GM18868 (cell line): ENCODE measurements at regions not wholly inside any gene's neighbourhood (a gene's known extent, or its start where the extent isn't known, plus 50 kb on each side); places are given as distances from the start of the nearest gene placed in this dataset.
"Not testable (repeated sequence)": the region's sequence is repeated elsewhere in the genome, so short reads cannot be mapped to it uniquely, and the experiment has no call there.

ENCODE experiments used
- ATAC-seq: cut with Tn5 transposase; IDR thresholded peaks from one replicate; pipeline ENCODE4 v1.9.1; 2021; ENCODE audit warnings: mild to moderate bottlenecking, moderate library complexity; ENCODE audit not compliant: unreplicated experiment

DNA sequence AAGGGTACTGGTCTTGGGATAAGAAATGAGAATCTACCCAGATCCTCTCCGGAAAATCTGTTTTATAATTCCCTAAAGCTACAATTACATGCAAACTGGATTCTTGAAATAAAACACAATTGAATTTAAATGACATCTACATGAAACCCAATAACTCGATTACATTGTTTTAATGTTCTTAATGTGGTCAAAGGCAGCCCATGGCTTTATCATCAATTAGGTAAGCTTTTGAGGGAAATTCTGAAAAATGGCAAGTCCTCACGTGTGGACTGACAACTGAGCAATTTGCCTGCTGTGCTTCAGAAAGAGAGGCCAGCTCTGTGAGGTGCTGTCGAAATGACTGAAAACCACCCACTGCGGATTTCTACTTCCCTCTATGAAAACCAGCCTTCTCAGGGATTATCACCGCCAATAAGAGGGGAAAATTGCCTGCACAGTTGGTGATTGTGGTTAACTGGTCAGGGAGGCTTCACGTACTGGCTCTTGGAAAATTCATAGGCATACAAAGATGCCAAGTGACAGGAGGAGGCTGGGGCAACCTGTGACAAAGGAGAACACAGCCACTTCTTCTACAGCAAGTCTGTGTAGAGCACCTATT, 200.8 kb upstream of the SLCO3A1 start:
- no peak for ATAC-seq

- not testable (repeated sequence) for ATAC-seq
Measured at GRCh38 chr15:91655563-91656290, 197.8 kb upstream of the SLCO3A1 start.

DNA sequence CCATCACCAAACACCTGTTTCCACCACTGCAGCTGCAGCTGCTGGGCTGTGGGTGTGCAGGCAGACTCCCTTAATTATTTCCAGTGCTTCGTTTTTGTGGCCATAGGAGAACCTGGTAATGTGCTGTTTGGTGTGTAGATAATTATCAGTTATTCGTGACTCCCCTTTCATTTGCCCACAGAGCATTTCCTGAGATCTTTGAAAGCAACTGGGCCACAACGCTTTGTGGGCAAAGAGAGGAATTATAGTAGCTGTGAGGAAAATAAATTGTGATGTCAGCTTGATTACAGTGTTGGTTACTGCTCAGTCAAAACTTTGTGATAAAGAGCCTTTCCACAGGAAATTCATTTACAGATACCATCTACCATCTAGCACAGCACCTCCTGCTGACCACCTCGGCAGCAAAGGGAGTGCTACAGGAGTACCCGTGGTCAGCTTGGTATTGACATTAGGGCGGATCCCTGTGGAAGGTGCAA, 193.3 kb upstream of the SLCO3A1 start:
- no peak for ATAC-seq

GRCh38 chr15:91664224-91664836, 189.2 kb upstream of the SLCO3A1 start:
- no peak for ATAC-seq

DNA sequence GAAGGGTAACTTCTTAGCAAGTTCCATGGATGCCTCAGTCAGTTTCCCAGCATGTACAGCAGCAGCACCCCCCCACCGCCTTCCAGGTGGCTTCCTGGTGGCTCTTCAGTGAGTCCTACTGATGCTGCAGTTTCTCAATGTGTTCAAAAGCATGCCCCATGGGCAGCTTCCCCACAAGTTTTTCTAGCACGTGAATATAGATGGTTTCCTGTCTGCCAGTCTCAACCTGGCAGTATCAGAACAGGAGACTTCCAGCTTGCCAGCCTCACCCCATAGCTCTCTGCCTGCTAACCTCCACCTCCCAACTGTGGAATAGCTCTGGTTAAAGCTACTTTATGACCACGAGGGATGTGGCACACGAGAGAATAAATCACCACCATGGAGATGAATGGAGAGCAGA, 188.3 kb upstream of the SLCO3A1 start:
- no peak for ATAC-seq

DNA sequence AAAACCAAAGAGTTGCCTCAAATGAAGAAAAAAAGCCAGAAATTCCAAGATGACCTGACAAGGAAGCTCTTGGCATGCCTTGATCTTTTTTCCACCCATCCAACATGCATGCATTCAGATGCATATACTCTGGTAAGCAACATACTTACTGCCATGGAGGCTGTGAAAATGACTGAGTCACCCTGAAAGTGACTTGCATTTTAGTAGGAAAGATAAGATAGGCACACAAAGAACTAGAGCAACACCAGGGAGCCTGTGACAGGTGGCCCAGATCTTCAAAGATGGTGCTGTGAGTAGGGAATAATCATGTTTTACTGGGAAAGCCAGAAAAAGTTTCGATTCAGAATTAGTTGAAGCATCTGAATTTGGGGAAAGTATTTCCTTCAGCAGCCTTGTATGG, 185.1 kb upstream of the SLCO3A1 start:
- no peak for ATAC-seq

GRCh38 chr15:91670108-91670507, 183.4 kb upstream of the SLCO3A1 start:
- no peak for ATAC-seq

DNA sequence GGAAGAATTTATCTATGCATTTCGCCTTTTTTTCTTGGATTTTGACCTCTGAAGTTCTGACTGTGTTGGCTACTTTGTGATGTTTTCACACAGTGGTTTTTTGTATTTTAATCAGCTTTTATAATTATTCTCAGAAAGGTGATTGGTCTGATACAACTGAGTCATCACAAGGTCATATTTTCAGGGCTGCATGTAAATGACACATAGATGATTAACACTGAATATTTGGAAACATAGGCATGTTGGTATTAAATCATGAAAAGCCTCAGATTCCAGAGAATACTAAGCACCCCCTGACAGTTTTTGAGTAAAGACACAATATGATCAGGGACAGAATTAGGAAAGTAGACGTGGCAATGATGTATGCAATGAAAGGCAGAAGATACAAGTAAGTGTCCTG, 175.5 kb upstream of the SLCO3A1 start:
- no peak for ATAC-seq

DNA sequence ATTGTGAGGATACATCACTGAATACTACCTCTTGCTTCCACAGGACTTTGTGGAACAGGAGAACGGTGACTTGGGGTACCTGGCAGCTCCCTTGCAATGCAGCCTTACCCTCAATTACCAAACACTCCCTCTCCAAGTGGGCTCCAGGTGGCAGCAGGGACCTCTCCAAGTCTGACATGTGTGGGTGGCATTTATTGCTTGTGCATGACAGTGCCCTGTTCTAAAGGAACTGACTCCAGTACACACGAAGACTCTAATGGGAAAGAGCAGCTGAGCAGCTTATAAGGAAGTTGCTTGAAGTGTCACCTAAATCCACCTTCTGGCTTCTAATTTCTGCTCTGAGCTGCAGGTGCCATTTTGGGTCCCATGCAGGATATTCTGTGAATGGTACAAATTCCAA, 174.1 kb upstream of the SLCO3A1 start:
- no peak for ATAC-seq

DNA sequence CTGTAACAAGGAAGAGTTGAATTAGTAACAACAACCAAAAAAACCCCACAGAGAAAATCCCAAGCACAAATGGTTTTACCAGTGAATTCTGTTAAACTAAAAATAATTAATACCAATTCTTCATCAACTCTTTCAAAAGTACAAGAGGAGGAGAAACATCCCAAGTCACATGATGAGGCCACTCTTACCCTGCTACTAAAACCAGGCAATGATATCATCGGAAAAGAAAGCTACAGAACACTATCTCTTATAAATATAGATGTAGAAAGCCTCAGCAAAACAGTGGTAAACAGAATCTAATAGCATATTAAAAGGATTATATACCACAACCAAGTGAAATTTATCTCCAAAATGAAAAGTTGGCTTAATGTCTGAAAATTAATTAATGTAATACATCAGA, 168.1 kb upstream of the SLCO3A1 start:
- ATAC-seq: no peak

DNA sequence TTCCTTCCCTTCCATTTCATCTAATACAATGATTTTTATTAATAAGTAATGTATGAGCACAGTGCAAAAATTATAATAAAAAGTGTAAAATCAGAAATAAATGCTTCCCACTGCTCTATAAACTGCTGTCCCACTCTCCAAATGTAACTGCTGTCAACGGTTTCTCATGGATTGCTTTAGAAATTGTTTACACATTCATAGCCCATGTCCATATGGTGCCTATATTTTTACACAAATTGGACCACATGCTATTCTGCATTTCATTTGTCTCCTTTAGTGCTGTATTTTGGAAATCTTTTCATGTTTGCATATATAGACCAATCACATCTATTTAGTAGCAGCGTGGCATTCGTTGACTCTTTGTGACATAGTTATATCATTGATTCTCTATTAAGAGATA, 164.7 kb upstream of the SLCO3A1 start:
- no peak for ATAC-seq

DNA sequence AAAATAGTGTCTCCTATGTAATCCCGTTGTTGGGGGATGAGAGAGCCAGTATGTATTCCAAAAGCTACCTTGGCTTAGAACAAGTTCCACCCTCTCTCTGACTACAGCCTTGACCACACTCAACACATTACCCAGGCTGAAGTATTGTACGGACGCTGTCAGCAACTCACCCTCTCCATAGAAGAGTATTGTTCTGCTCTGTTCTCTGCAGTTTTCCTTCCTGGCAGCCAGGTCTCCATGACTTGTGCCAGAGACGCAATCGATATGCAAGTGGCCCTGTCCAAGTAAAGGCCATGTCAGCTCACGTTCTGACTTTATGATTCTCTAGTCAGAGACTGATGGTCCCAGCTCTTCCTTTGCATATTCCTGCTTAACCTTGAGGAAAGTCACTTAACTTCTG, 164.1 kb upstream of the SLCO3A1 start:
- no peak for ATAC-seq

DNA sequence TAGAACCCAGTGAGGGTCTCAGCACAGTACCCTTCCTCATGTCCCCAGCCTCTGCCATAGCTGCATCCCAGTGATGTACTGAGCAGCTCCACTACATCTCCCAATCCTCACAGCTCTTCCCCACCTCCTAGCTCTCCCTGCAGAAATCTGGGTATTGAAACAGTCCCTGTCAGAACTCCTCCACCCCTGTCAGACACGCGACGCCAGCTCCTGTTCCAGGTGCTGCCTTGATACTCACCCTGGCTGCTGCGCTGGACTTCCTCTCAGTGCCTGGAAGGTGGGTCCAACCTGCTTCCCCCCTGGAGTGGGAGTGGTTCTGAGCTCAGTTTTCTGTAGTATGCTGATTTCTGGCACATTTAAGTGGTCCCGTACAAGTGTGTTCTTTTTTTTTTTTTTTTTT, 160.9 kb upstream of the SLCO3A1 start:
- no peak for ATAC-seq

GRCh38 chr15:91694131-91694830, 159.2 kb upstream of the SLCO3A1 start:
- no peak for ATAC-seq

GRCh38 chr15:91694831-91695210, 158.7 kb upstream of the SLCO3A1 start:
- ATAC-seq: no peak

DNA sequence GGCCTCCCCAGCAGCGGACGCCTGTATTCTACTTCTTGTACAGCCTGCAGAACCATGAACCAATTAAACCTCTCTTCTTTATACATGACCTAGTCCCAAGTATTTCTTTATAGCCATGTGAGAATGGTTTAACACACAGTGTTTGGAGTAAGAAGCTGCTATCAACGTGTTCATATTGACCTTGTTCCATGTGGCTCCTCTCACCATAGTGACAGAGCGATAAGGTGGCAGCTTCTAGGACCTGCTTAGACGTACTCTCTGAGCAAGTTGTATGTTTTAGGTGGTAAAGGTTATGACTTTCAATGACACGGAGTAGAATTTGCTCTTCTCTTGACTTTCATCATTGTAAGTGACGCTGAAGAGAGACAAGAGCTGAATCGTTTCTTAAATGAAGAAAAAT, 157.7 kb upstream of the SLCO3A1 start:
- no peak for ATAC-seq

- no peak for ATAC-seq
Measured at GRCh38 chr15:91696981-91697380, 156.5 kb upstream of the SLCO3A1 start.

- ATAC-seq: no peak
Measured at GRCh38 chr15:91698241-91698640, 155.3 kb upstream of the SLCO3A1 start.

- ATAC-seq: no peak
Measured at GRCh38 chr15:91699741-91700140, 153.8 kb upstream of the SLCO3A1 start.

- ATAC-seq: no peak
Measured at GRCh38 chr15:91703274-91703673, 150.2 kb upstream of the SLCO3A1 start.

- no peak for ATAC-seq
Measured at GRCh38 chr15:91704343-91704742, 149.2 kb upstream of the SLCO3A1 start.
